Neural progenitor cell (in vitro differentiated cells): ENCODE measurements at regions not wholly inside any gene's neighbourhood (a gene's known extent, or its start where the extent isn't known, plus 50 kb on each side); places are given as distances from the start of the nearest gene placed in this dataset.

ENCODE experiments used
- DNase-seq: peaks from one replicate; pipeline ENCODE4 v3.0.0-alpha.2; 2016; ENCODE audit warnings: low spot score
- H2AFZ ChIP-seq: fragments of 200-600 bp; sonication (generic); replicated peaks from 2 replicates; pipeline ENCODE4 v1.6.1; 2016; ENCODE audit warnings: antibody characterized with exemption
- H3F3A ChIP-seq: fragments of 200-600 bp; sonication (generic); 2 replicates; pipeline ENCODE4 v1.6.1; 2016; ENCODE audit warnings: antibody characterized with exemption, low read depth
- H3K27ac ChIP-seq: fragments of 200-600 bp; sonication (generic); 2 replicates; pipeline ENCODE4 v1.5.1; 2016; ENCODE audit warnings: mild to moderate bottlenecking
- H3K27me3 ChIP-seq: fragments of 200-600 bp; sonication (generic); 2 replicates; pipeline ENCODE4 v1.6.1; 2016; ENCODE audit warnings: mild to moderate bottlenecking, moderate library complexity
- H3K36me3 ChIP-seq: fragments of 200-600 bp; sonication (generic); 2 replicates; pipeline ENCODE4 v1.5.1; 2016
- H3K4me1 ChIP-seq: fragments of 200-600 bp; sonication (generic); 2 replicates; pipeline ENCODE4 v1.6.1; 2016; ENCODE audit warnings: mixed run types
- H3K4me2 ChIP-seq: fragments of 200-600 bp; sonication (generic); 2 replicates; pipeline ENCODE4 v1.6.1; 2016
- H3K4me3 ChIP-seq: fragments of 200-600 bp; sonication (generic); 2 replicates; pipeline ENCODE4 v1.5.1; 2016
- H3K79me2 ChIP-seq: fragments of 200-600 bp; sonication (generic); 2 replicates; pipeline ENCODE4 v1.6.1; 2016; ENCODE audit warnings: low read depth
- H3K9ac ChIP-seq: fragments of 200-600 bp; sonication (generic); 2 replicates; pipeline ENCODE4 v1.6.1; 2016
- H3K9me3 ChIP-seq: fragments of 200-600 bp; sonication (generic); 2 replicates; pipeline ENCODE4 v1.5.1; 2016; ENCODE audit warnings: low read depth
- H4K20me1 ChIP-seq: fragments of 200-600 bp; sonication (generic); 2 replicates; pipeline ENCODE4 v1.6.1; 2016; ENCODE audit warnings: low read depth
- H3K27ac Mint-ChIP-seq: 3 replicates; pipeline ENCODE4 v1.8.0; 2021; ENCODE audit warnings: mixed read lengths
- H3K27me3 Mint-ChIP-seq: 2 replicates; pipeline ENCODE4 v1.8.0; 2022; ENCODE audit warnings: low read depth, mild to moderate bottlenecking, inconsistent platforms, moderate library complexity, mixed read lengths; ENCODE audit not compliant: insufficient read depth
- H3K36me3 Mint-ChIP-seq: 3 replicates; pipeline ENCODE4 v1.8.0; 2021; ENCODE audit warnings: mixed read lengths
- H3K4me1 Mint-ChIP-seq: 3 replicates; pipeline ENCODE4 v1.8.0; 2021; ENCODE audit warnings: mixed read lengths
- H3K4me3 Mint-ChIP-seq: 3 replicates; pipeline ENCODE4 v1.8.0; 2021; ENCODE audit warnings: mild to moderate bottlenecking, moderate library complexity, mixed read lengths
- H3K9me3 Mint-ChIP-seq: 3 replicates; pipeline ENCODE4 v1.8.0; 2020; ENCODE audit warnings: mixed read lengths
- EZH2 ChIP-seq: fragments of 200-600 bp; sonication (generic); IDR thresholded peaks from 2 replicates; pipeline ENCODE4 v1.6.1; 2017; ENCODE audit warnings: antibody characterized with exemption, mild to moderate bottlenecking, moderate library complexity
- EZH2phosphoT487 ChIP-seq: fragments of 200-600 bp; sonication (generic); IDR thresholded peaks from 2 replicates; pipeline ENCODE4 v1.6.1; 2017; ENCODE audit warnings: antibody characterized with exemption
- TF ChIP-seq, protein P1 (sequence below): fragments of 200-600 bp; sonication (generic); IDR thresholded peaks from 2 replicates; pipeline ENCODE4 v1.5.1; 2017; ENCODE audit warnings: antibody characterized with exemption, mild to moderate bottlenecking

DNA sequence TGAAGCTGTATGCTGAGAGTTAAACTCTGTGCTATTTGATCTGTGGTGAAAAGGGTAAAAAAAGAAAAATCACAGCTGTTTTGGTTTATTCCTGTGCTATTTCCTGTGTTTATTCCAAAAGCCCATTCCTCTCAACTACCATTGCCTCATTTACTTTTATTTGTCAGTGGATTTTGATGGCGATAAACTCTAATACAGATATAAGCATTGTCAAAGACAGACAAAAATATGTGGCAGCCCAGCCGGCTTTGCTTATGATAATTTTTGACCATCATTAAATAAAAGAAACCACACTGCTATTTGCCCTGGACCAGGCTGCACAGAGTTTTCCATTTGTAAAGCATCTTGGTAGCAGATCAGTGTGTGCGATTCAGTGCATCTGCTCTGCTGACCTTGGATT, 473.6 kb upstream of the ASIC2 start:
- Mint-ChIP-seq H3K4me1 (no peaks in the 10 kb centered on the region), H3K27ac (no peak overlapping the region), H3K9me3 (no peaks in the 10 kb centered on the region), H3K36me3 (no peaks in the 10 kb centered on the region), H3K27me3 (peaks cover 2% of the 10 kb centered on the region), H3K4me3 (no peak overlapping the region)
- Histone ChIP-seq H3K4me3 (no peak overlapping the region), H3K36me3 (no peaks in the 10 kb centered on the region), H3K27ac (no peak overlapping the region), H2AFZ (no peak overlapping the region), H3K27me3 (no peaks in the 10 kb centered on the region), H3K9me3 (no peaks in the 10 kb centered on the region), H3F3A (no peaks in the 10 kb centered on the region), H3K4me2 (no peak overlapping the region), H3K79me2 (no peaks in the 10 kb centered on the region), H3K9ac (no peak overlapping the region), H3K4me1 (no peaks in the 10 kb centered on the region), H4K20me1 (no peaks in the 10 kb centered on the region)
- DNase-seq, result no peak
- TF ChIP-seq, protein P1, sequence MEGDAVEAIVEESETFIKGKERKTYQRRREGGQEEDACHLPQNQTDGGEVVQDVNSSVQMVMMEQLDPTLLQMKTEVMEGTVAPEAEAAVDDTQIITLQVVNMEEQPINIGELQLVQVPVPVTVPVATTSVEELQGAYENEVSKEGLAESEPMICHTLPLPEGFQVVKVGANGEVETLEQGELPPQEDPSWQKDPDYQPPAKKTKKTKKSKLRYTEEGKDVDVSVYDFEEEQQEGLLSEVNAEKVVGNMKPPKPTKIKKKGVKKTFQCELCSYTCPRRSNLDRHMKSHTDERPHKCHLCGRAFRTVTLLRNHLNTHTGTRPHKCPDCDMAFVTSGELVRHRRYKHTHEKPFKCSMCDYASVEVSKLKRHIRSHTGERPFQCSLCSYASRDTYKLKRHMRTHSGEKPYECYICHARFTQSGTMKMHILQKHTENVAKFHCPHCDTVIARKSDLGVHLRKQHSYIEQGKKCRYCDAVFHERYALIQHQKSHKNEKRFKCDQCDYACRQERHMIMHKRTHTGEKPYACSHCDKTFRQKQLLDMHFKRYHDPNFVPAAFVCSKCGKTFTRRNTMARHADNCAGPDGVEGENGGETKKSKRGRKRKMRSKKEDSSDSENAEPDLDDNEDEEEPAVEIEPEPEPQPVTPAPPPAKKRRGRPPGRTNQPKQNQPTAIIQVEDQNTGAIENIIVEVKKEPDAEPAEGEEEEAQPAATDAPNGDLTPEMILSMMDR, result no peak
- no peak for TF ChIP-seq EZH2
- no peak for TF ChIP-seq EZH2phosphoT487

DNA sequence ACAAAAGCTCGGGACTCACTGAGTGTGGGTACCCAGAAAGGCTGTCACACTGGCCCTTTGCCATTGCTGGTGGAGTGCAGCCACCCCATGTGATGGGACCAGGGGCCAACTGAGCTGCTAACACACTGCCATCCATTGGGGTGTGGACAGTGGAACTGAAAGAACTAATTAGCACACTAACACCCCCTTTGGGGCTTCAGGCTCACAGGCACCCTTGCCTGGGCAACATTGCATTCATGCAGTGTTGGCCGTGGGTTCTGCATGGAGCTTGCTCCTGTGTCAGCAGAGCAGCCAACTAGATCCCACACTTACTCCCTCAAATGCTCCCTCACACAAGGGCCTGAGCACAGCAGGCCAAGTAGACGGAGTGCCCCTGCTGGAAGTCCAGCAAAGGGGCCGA, 476.0 kb upstream of the ASIC2 start:
- H3K27ac Mint-ChIP-seq, result no peak overlapping the region
- no peak for DNase-seq
- H3K4me1 Mint-ChIP-seq, result no peaks in the 10 kb centered on the region
- no peak overlapping the region for H3K4me2 ChIP-seq
- no peak overlapping the region for H3K27ac ChIP-seq
- TF ChIP-seq, protein P1, result no peak
- no peak for TF ChIP-seq EZH2phosphoT487
- no peak for TF ChIP-seq EZH2
- no peaks in the 10 kb centered on the region for H3K9me3 ChIP-seq
- no peak overlapping the region for H2AFZ ChIP-seq
- H3K9me3 Mint-ChIP-seq, result no peaks in the 10 kb centered on the region
- no peak overlapping the region for H3K4me3 ChIP-seq
- H4K20me1 ChIP-seq, result no peaks in the 10 kb centered on the region
- H3K79me2 ChIP-seq, result no peaks in the 10 kb centered on the region
- H3K27me3 Mint-ChIP-seq, result peaks cover 2% of the 10 kb centered on the region
- H3K36me3 Mint-ChIP-seq, result no peaks in the 10 kb centered on the region
- H3F3A ChIP-seq, result no peaks in the 10 kb centered on the region
- no peaks in the 10 kb centered on the region for H3K27me3 ChIP-seq
- no peaks in the 10 kb centered on the region for H3K36me3 ChIP-seq
- no peak overlapping the region for H3K9ac ChIP-seq
- no peak overlapping the region for H3K4me3 Mint-ChIP-seq
- H3K4me1 ChIP-seq, result no peaks in the 10 kb centered on the region

DNA sequence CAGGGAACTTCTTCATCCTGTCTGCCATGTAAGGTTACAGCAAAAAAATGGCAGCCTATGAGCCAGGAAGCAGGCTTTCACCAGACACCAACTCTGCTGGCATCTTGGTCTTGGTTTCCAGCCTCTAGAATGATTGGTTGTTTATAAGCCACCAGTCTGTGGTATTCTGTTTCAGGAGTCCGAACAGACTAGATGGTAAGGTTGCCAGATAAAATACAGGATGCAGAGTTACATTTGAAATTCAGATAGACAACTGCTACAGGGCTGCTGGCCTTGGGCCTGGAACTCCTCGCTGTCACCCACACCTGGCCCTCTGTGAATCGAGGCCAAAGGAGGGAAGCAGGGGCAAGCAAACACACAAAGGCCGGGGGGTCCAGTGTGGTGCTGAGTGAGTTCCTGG, 478.8 kb upstream of the CCL2 start:
- Histone ChIP-seq H2AFZ (no peak overlapping the region), H3K4me1 (peaks cover 4% of the 10 kb centered on the region), H3F3A (no peaks in the 10 kb centered on the region), H3K4me2 (no peak overlapping the region), H3K79me2 (no peaks in the 10 kb centered on the region), H3K9me3 (no peaks in the 10 kb centered on the region), H4K20me1 (no peaks in the 10 kb centered on the region), H3K4me3 (no peak overlapping the region), H3K27ac (no peak overlapping the region), H3K36me3 (no peaks in the 10 kb centered on the region), H3K9ac (no peak overlapping the region), H3K27me3 (no peaks in the 10 kb centered on the region)
- Mint-ChIP-seq H3K4me3 (no peak overlapping the region), H3K4me1 (peaks cover 16% of the 10 kb centered on the region), H3K36me3 (no peaks in the 10 kb centered on the region), H3K27ac (no peak overlapping the region), H3K27me3 (peaks cover 5% of the 10 kb centered on the region), H3K9me3 (no peaks in the 10 kb centered on the region)
- TF ChIP-seq EZH2phosphoT487 (no peak), EZH2 (no peak)
- TF ChIP-seq, protein P1, result no peak
- no peak for DNase-seq

DNA sequence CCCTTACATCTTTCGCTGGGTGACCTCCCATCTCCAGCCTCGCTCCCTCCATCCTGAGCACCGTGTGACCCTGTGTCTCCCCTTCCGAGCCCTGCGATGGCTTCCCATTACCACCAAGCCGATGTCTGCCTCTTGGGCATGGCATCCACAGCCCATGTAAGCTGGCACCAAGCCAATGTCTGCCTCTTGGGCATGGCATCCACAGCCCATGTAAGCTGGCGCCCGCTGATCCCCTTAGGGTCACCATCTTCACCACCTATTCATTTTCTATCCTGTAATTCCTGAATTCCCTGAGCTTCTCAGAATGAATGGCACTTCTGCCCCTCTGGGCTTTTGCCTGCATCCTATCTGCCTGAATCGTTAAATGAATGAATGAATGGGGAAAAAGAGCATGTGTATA, 478.2 kb upstream of the CCL2 start:
- no peaks in the 10 kb centered on the region for H3K36me3 ChIP-seq
- H3K4me3 ChIP-seq, result no peak overlapping the region
- peaks cover 5% of the 10 kb centered on the region for H3K27me3 Mint-ChIP-seq
- H3K4me1 Mint-ChIP-seq, result peaks cover 21% of the 10 kb centered on the region
- peaks cover 4% of the 10 kb centered on the region for H3K4me1 ChIP-seq
- H3K27ac Mint-ChIP-seq, result no peak overlapping the region
- no peak overlapping the region for H3K4me3 Mint-ChIP-seq
- TF ChIP-seq EZH2phosphoT487 (no peak), EZH2 (no peak)
- TF ChIP-seq, protein P1, result no peak
- no peak overlapping the region for H3K4me2 ChIP-seq
- no peak overlapping the region for H3K9ac ChIP-seq
- H3K27ac ChIP-seq, result no peak overlapping the region
- DNase-seq, result no peak
- no peak overlapping the region for H2AFZ ChIP-seq
- no peaks in the 10 kb centered on the region for H3K9me3 Mint-ChIP-seq
- H3K36me3 Mint-ChIP-seq, result no peaks in the 10 kb centered on the region
- no peaks in the 10 kb centered on the region for H3K79me2 ChIP-seq
- no peaks in the 10 kb centered on the region for H3K27me3 ChIP-seq
- no peaks in the 10 kb centered on the region for H3F3A ChIP-seq
- no peaks in the 10 kb centered on the region for H3K9me3 ChIP-seq
- H4K20me1 ChIP-seq, result no peaks in the 10 kb centered on the region
